T47D (cell line): ENCODE measurements at regions not wholly inside any gene's neighbourhood (a gene's known extent, or its start where the extent isn't known, plus 50 kb on each side); places are given as distances from the start of the nearest gene placed in this dataset.

Experiments used
- DNase-seq, 2 experiments: peaks; one replicate each; pipeline versions ENCODE4 v3.0.0 to v3.0.0-alpha.2; 2011 to 2012; ENCODE audit warnings: low read depth in 1 of 2, low spot score in 1 of 2
- JUND ChIP-seq: IDR thresholded peaks from 2 replicates; pipeline ENCODE4 v1.6.1; 2012; ENCODE audit warnings: low read depth
- in situ Hi-C: cut with HindIII; loops from 2 replicates; pipeline ENCODE4 v1.10.0; 2016; ENCODE audit warnings: low sequenced_read_pairs, low pct_unique_long_range_greater_than_20kb

GRCh38 chr4:4720646-4721045, 138.8 kb upstream of the MSX1 start:
- in situ Hi-C loops, result no loop called here
- no peak for TF ChIP-seq JUND
- no peak for DNase-seq

DNA sequence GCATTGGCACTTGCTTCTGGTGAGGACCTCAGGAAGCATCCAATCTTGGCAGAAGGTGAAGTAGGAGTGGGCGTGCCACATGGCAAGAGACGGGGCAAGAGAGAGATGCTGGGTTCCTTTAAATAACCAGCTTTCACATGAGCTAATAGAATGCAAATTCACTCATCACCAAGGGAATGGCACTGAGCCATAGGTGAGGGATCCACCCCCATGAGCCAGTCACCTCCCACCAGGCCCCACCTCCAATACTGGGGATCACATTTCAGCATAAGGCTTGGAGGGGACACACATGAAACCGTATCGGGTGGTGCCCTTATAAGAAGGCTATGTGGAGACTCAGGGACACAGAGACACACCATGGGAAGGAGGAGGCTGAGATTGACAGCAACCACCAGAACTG, 140.0 kb upstream of the MSX1 start:
- in situ Hi-C loops, result no loop called here
- TF ChIP-seq JUND, result no peak
- no peak for DNase-seq

GRCh38 chr4:4717692-4718091, 141.8 kb upstream of the MSX1 start:
- in situ Hi-C loops, result no loop called here
- peak; percentile 21 to 48 for DNase-seq

DNA sequence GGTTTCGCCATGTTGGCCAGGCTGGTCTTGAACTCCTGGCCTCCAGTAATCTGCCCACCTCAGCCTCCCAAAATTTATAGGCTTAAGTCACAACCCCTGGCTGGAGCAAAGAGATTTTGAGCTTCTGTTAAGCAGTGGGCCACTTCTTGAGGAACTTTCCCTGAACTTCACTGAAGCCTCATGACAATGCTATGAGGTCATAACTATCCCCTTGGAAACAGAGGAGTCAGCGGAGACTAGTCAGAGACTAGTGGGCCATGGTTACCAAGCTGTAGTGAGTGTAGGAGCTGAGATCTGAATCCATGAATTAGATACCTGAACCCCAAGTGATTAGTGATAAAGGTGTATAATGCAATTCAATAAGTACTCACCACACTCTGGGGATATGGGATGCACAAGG, 145.1 kb upstream of the MSX1 start:
- in situ Hi-C loops, result no loop called here
- TF ChIP-seq JUND, result no peak

More at GRCh38 chr4:4717692-4718091, 141.8 kb upstream of the MSX1 start:
- TF ChIP-seq JUND, result no peak

DNA sequence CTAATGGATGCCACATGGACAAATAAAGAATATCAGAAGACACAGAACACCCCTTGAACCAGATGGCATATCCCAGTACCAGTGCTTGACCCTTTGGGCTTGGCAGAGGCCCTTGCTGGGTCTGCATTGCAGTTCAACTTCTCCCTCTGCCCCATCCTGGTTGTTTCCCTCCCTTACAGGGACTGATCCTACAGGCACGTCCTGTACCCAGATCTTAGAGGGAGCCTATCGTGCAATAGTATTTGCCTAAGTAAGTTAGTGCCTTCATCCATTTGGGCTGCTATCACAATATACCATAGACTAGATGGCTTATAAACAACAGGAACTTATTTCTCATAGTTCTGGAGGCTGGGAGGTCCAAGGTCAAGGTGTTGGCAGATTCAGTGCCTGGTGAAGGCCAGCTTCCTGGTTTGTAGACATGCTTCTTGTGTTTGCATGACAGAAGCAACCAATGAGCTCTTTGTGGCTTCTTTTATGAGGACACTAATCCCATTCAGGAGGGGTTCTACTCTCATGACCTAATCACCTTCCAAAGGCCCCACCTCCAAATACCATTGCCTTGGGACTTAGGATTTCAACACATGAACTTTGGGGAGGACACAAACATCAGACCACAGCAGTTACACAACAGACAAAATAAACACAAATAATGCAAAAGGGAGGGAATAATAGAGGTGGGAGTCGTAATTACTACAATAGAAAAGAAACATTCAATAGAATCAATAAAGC, 146.5 kb upstream of the MSX1 start:
- in situ Hi-C loops, result no loop called here
- TF ChIP-seq JUND, result no peak
- peak in 1 of 2 experiments; percentile 6 for DNase-seq

More for the DNA sequence above, 145.1 kb upstream of the MSX1 start:
- no peak for DNase-seq

DNA sequence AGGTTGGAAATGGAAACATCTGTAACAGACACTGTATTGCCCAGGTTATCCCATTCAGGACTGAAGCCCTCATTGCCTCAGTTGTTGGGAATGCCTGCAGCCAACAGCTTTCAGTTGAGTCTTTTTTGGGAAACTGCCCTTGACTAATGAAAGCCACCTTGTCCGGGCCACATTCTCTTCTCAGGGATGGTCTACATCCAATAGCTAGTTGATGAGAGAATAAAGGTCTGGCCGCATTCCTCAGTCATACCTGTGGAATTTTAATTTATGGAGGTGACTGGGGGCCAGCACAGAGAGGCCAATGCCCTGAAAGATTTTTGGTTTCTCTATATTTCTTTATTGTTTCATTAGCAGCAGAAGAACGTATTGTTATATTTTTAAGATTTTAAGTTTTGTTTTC, 147.6 kb upstream of the MSX1 start:
- in situ Hi-C loops, result no loop called here
- no peak for TF ChIP-seq JUND
- no peak for DNase-seq

GRCh38 chr4:4709736-4710135, 149.7 kb upstream of the MSX1 start:
- no peak for TF ChIP-seq JUND
- DNase-seq, result no peak
- in situ Hi-C loops, result no loop called here

- TF ChIP-seq JUND, result no peak
- DNase-seq, result no peak
- in situ Hi-C loops, result no loop called here
These were observed 155.2 kb upstream of the MSX1 start for GRCh38 chr4:4704267-4704666.

DNA sequence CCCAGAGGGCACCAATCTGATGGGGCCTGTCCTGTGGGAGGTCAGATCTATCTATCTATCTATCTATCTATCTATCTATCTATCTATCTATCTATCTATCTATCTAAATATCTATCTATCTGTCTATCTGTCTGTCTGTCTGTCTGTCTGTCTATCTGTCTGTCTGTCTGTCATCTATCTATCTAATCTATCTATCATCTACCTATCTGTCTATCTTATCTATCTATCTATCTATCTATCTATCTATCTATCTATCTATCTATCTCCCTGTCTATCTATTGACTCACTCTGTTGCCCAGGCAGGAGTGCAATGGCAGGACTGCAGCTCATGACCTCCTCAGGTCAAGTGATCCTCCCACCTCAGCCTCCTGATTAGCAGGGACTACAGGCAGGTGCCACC, 155.7 kb upstream of the STX18 start:
- DNase-seq, result no peak
- in situ Hi-C loops, result no loop called here
- no peak for TF ChIP-seq JUND

DNA sequence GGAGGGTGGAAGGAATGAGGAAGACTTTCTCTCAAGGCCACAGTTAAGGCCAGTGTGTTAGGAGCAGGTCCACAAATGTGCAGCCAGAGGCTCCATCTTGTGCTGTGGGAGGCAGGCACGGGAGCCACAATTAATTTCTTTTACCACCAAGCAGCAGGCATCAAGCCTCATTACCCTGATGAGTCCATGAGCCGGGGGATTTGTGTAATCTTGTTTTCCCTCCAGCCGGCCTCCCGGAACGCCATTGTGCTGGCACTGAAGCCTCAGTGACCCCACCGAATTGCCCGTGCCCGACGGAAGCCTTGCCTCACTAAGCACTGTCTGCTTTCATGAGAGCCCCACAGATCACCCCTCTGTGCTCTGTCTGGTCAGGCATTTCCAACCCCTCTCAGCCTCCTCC, 154.7 kb upstream of the STX18 start:
- no peak for TF ChIP-seq JUND
- no peak for DNase-seq
- in situ Hi-C loops, result no loop called here

DNA sequence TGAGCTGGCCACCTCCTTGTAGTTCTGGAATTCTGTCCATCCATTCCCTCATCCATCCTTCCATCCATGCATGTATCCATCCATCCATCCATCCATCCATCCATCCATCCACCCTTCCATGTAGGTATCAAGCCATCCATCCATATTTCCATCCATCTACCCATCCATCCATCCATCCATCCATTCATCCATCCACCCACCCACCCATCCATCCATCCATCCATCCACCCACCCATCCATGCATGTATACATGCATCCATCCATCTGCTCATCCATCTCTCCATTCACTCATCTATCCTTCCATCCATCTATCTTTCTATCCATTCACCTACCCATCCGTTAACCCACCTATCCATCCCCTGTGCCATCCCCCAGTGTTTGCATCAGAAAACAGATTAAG, 153.6 kb upstream of the STX18 start:
- no peak for TF ChIP-seq JUND
- in situ Hi-C loops, result no loop called here
- DNase-seq, result no peak

GRCh38 chr4:4694827-4695226, 153.0 kb upstream of the STX18 start:
- DNase-seq, result no peak
- in situ Hi-C loops, result no loop called here
- no peak for TF ChIP-seq JUND

DNA sequence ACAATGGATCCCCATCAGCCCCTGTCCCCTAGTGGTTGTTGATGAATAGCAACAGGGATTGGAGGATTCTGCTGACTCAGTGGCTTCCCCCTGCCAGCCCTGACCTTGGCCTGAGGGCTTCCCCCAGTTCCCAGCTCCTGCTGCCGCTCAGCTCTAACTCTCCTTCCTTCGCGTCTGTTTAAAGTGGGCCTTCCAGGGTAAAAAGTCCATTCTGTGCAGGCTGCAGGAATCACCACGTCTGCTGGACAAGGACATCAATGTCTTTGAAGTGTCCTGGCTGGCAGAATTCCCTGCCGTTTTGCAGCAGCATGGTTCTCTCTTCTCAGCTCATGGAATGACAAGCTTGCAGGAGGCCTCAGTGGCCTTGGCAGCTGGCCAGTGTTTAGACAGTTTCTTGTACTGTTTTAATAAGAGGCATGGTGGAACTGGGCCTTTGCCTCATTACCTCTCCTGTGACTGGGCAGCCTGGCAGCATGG, 152.5 kb upstream of the STX18 start:
- TF ChIP-seq JUND, result no peak
- DNase-seq, result peak; percentile 14 to 41
- in situ Hi-C loops, result no loop called here
